ENCODE measurements at regions not wholly inside any gene's neighbourhood (a gene's known extent, or its start where the extent isn't known, plus 50 kb on each side); places are given as distances from the start of the nearest gene placed in this dataset.

DNA sequence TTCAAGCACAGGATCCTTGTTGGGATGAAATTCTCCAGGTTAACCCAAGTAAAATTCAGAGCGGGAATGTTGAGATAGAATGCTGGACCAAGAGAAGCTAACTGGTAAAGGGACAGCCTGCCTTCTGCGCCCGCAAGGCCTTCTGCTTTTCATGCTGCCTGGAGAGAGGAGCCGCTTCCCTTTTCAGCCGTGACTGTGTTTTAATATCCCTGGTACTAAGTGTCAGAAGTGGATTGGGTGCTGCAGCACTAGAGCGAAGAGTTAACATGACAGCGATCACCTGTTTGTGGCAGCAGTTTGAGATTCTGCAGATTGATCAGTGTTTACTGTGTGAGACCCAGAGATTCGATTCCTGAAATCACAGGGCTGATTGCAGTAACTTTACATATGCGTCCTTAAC is 197.4 kb upstream of the ZNF536 start:
- no peak overlapping the region for H2BK120ac ChIP-seq (ENCODE audit: low read depth, low read length)
- H3K18ac ChIP-seq (ENCODE audit: low read depth, low read length) = no peak overlapping the region
- no peak overlapping the region for H2AK5ac ChIP-seq (ENCODE audit: low read depth, low read length)
- H3K9me1 ChIP-seq (ENCODE audit: insufficient read depth, low read length) = no peaks in the 10 kb centered on the region
- no peak overlapping the region for H2BK15ac ChIP-seq (ENCODE audit: low read depth, low read length)
- no peaks in the 10 kb centered on the region for H3K79me1 ChIP-seq (ENCODE audit: low read depth in 1 of 2, low read length in 2 of 2)
- no peak overlapping the region for H2AK9ac ChIP-seq (replicated peaks; ENCODE audit: low read depth, low read length, poor library complexity)
- H4K91ac ChIP-seq (ENCODE audit: insufficient read depth, low read depth, low read length) = no peak overlapping the region
- H4K5ac ChIP-seq (ENCODE audit: low read depth, low read length) = no peak overlapping the region
- H3K4ac ChIP-seq (ENCODE audit: low read depth, low read length) = no peak overlapping the region
- ChIA-PET POLR2A (ENCODE audit: unreplicated experiment) (no interaction called here), CTCF (no interaction called here)
- H3K4me2 ChIP-seq (ENCODE audit: low read depth, low read length) = no peak overlapping the region
- H2BK20ac ChIP-seq (ENCODE audit: low read depth, low read length) = no peak overlapping the region
- H3K9ac ChIP-seq (ENCODE audit: low read depth, low read length) = no peak overlapping the region
- intact Hi-C loops (cut with micrococcal nuclease) = no loop called here
- H3K36me3 ChIP-seq (ENCODE audit: control insufficient read depth, insufficient read depth, low read length) = no peaks in the 10 kb centered on the region
- no peaks in the 10 kb centered on the region for H3K4me1 ChIP-seq (ENCODE audit: control insufficient read depth, insufficient read depth, low read length)
- H3K56ac ChIP-seq (ENCODE audit: extremely low read depth, insufficient read depth, low read length) = no peak overlapping the region
- H2BK5ac ChIP-seq (ENCODE audit: low read depth, low read length, poor library complexity, severe bottlenecking) = no peak overlapping the region
- TF ChIP-seq SMC3 (IDR thresholded peaks at IDR 0.05; ENCODE audit: low read depth, low read length) = no peak
- no peak for TF ChIP-seq RFX5 (IDR thresholded peaks at IDR 0.05; ENCODE audit: low read depth, low read length)
- TF ChIP-seq CHD1 (IDR thresholded peaks at IDR 0.05; ENCODE audit: low read depth, low read length) = no peak
- TF ChIP-seq FOS (IDR thresholded peaks at IDR 0.05; ENCODE audit: low read depth, low read length) = no peak
- TF ChIP-seq, protein P1, sequence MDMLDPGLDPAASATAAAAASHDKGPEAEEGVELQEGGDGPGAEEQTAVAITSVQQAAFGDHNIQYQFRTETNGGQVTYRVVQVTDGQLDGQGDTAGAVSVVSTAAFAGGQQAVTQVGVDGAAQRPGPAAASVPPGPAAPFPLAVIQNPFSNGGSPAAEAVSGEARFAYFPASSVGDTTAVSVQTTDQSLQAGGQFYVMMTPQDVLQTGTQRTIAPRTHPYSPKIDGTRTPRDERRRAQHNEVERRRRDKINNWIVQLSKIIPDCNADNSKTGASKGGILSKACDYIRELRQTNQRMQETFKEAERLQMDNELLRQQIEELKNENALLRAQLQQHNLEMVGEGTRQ (IDR thresholded peaks at IDR 0.05; ENCODE audit: low read depth, low read length) = no peak
- TF ChIP-seq MAFK (IDR thresholded peaks at IDR 0.05; ENCODE audit: low read depth, low read length) = no peak
- TF ChIP-seq, protein P2, sequence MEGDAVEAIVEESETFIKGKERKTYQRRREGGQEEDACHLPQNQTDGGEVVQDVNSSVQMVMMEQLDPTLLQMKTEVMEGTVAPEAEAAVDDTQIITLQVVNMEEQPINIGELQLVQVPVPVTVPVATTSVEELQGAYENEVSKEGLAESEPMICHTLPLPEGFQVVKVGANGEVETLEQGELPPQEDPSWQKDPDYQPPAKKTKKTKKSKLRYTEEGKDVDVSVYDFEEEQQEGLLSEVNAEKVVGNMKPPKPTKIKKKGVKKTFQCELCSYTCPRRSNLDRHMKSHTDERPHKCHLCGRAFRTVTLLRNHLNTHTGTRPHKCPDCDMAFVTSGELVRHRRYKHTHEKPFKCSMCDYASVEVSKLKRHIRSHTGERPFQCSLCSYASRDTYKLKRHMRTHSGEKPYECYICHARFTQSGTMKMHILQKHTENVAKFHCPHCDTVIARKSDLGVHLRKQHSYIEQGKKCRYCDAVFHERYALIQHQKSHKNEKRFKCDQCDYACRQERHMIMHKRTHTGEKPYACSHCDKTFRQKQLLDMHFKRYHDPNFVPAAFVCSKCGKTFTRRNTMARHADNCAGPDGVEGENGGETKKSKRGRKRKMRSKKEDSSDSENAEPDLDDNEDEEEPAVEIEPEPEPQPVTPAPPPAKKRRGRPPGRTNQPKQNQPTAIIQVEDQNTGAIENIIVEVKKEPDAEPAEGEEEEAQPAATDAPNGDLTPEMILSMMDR (conservative IDR thresholded peaks at IDR 0.05; ENCODE audit: low read depth, low read length) = no peak
- no peak for TF ChIP-seq RCOR1 (IDR thresholded peaks at IDR 0.05; ENCODE audit: insufficient replicate concordance, low read length)
- no peak for TF ChIP-seq RAD21 (IDR thresholded peaks at IDR 0.05; ENCODE audit: low read length)
- no peak for TF ChIP-seq BHLHE40 (IDR thresholded peaks at IDR 0.05; ENCODE audit: low read depth, low read length)
- no peak for TF ChIP-seq POLR2A (IDR thresholded peaks at IDR 0.05; ENCODE audit: low read depth, low read length)
- TF ChIP-seq, protein P3, sequence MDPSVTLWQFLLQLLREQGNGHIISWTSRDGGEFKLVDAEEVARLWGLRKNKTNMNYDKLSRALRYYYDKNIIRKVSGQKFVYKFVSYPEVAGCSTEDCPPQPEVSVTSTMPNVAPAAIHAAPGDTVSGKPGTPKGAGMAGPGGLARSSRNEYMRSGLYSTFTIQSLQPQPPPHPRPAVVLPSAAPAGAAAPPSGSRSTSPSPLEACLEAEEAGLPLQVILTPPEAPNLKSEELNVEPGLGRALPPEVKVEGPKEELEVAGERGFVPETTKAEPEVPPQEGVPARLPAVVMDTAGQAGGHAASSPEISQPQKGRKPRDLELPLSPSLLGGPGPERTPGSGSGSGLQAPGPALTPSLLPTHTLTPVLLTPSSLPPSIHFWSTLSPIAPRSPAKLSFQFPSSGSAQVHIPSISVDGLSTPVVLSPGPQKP (IDR thresholded peaks at IDR 0.05; ENCODE audit: borderline replicate concordance, low read depth, low read length) = no peak
- TF ChIP-seq MXI1 (IDR thresholded peaks at IDR 0.05; ENCODE audit: borderline replicate concordance, low read depth, low read length) = no peak
- TF ChIP-seq MAZ (IDR thresholded peaks at IDR 0.05; ENCODE audit: borderline replicate concordance, low read depth, low read length) = no peak
- TF ChIP-seq NFE2L2 (IDR thresholded peaks at IDR 0.05; ENCODE audit: low read depth, low read length) = no peak
- TF ChIP-seq CEBPB (IDR thresholded peaks at IDR 0.05; ENCODE audit: low read depth, low read length) = no peak
- no peak overlapping the region for H2AFZ ChIP-seq (replicated peaks; ENCODE audit: low read length, poor library complexity)
- ATAC-seq (ENCODE audit: low read depth) = no peak
- no peak overlapping the region for H3K4me3 ChIP-seq (ENCODE audit: insufficient read depth, low read depth, low read length)
- no peaks in the 10 kb centered on the region for H4K20me1 ChIP-seq (ENCODE audit: insufficient read depth, low read length)
- H3K14ac ChIP-seq (replicated peaks; ENCODE audit: low read depth, low read length) = no peak overlapping the region
- H3K9me3 ChIP-seq (ENCODE audit: control insufficient read depth, insufficient read depth, low read length) = peaks cover 29% of the 10 kb centered on the region
- no peaks in the 10 kb centered on the region for H3K27me3 ChIP-seq (ENCODE audit: control insufficient read depth, insufficient read depth, low read length)
- no CpG with 5 or more reads among the region's 9 CpGs for WGBS, 2 experiments (ENCODE audit: extremely low coverage in 2 of 2, insufficient read length in 1 of 2)
- no TSS peak for BruUV-seq (replicated peaks)
- H3K23ac ChIP-seq (ENCODE audit: low read depth, low read length) = no peak overlapping the region
- no peak for DNase-seq
- no peak overlapping the region for H4K8ac ChIP-seq (ENCODE audit: low read depth in 2 of 2, low read length in 2 of 2)
- no peak overlapping the region for H3K27ac ChIP-seq (ENCODE audit: insufficient read depth, low read length)
- dilution Hi-C loops (cut with HindIII; ENCODE audit: low sequenced_read_pairs, unreplicated experiment) = no loop called here
- in situ Hi-C loops (cut with MboI; ENCODE audit: low sequenced_read_pairs) = no loop called here

All from IMR-90 (cell line).